Activated T-cell treated with anti-CD3 and anti-CD28 coated beads, Interleukin-2, amount 50 U/mL, for 72 hours (primary cell): ENCODE measurements at regions not wholly inside any gene's neighbourhood (a gene's known extent, or its start where the extent isn't known, plus 50 kb on each side); places are given as distances from the start of the nearest gene placed in this dataset.

ENCODE experiments used
- ATAC-seq, 2 donors: fragments of 150-1000 bp; cut with Tn5 transposase; replicated peaks in 1 of 2; 2 replicates each; pipeline ENCODE4 v1.10.0; 2021; ENCODE audit warnings: moderate library complexity in 2 of 2, mild to moderate bottlenecking in 1 of 2
- DNase-seq, 2 donors: peaks; one replicate each; pipeline ENCODE4 v3.0.0; 2021 to 2022; ENCODE audit warnings: mixed read lengths in 1 of 2
- H3K27ac Mint-ChIP-seq: one replicate; pipeline ENCODE4 v1.8.0; 2022; ENCODE audit warnings: mild to moderate bottlenecking, moderate library complexity, mixed read lengths
- H3K27me3 Mint-ChIP-seq: one replicate; pipeline ENCODE4 v1.8.0; 2022; ENCODE audit warnings: low read depth, mixed read lengths
- H3K36me3 Mint-ChIP-seq, 2 donors: one replicate each; pipeline ENCODE4 v1.8.0; 2022; ENCODE audit warnings: mixed read lengths in 2 of 2, mild to moderate bottlenecking in 1 of 2; ENCODE audit not compliant: insufficient read depth in 2 of 2
- H3K4me1 Mint-ChIP-seq: one replicate; pipeline ENCODE4 v1.8.0; 2022; ENCODE audit warnings: low read depth, mixed read lengths
- H3K4me3 Mint-ChIP-seq, 2 donors: one replicate each; pipeline ENCODE4 v1.8.0; 2022; ENCODE audit warnings: mild to moderate bottlenecking in 2 of 2, mixed read lengths in 2 of 2, moderate library complexity in 2 of 2
- H3K9me3 Mint-ChIP-seq, 2 donors: one replicate each; pipeline ENCODE4 v1.8.0; 2022; ENCODE audit warnings: mixed read lengths in 2 of 2

DNA sequence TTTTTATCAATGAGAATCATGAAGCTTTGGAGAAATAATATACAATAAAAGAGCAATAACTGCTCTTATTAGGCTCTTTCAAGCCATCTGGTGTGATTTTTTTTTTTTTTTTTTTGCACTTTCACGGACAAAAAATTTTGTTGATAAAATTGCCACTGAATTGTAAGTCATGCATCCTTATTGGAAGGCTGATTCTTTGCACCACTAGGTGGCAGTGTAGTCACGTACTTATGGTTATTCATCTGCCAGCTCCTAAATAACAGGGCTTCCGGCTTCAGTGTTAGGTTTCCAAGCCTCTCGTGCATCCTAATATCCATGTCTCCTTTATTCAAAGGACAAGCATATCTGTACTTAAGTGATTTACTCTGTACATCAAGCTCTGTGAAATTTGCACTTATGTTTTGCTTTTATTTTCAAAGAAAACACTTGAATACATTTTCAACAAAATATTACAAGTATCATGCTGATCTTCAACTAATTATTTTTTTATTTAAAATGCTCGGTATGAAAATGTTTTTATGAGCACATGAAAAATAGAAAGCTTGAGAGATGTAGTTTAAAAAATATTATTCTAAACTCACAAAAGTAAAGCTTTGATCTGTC lies 1578.3 kb upstream of the TENM3 start:
- no peak overlapping the region for H3K27ac Mint-ChIP-seq
- no peaks in the 10 kb centered on the region for H3K9me3 Mint-ChIP-seq
- DNase-seq (peak; percentile 57 to 61), ATAC-seq (peak in 1 of 2 donors; percentile 42)
- H3K27me3 Mint-ChIP-seq: peaks cover 6% of the 10 kb centered on the region
- H3K4me3 Mint-ChIP-seq: no peak overlapping the region
- H3K36me3 Mint-ChIP-seq: no peaks in the 10 kb centered on the region
- H3K4me1 Mint-ChIP-seq: no peaks in the 10 kb centered on the region

DNA sequence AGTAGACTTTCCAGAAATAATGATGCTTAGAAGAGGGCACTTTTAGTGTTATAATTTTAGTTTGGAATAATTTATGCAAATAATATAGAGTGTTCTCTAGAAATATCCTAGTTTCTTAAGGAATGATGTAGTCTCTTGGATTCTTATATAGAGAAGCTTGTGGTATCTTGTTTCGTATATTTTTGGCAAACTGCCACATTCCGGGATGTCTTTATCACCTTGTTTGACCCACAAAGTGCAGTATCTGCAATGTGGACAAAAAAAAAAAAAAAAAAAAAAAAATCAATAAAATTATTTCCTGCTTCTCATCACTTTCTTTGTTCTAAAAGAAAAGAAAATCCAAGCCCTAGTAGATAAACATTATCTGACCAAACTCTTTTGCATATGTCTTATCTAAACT lies 1577.7 kb upstream of the TENM3 start:
- no peaks in the 10 kb centered on the region for H3K9me3 Mint-ChIP-seq
- peaks cover 6% of the 10 kb centered on the region for H3K27me3 Mint-ChIP-seq
- no peak overlapping the region for H3K4me3 Mint-ChIP-seq

DNA sequence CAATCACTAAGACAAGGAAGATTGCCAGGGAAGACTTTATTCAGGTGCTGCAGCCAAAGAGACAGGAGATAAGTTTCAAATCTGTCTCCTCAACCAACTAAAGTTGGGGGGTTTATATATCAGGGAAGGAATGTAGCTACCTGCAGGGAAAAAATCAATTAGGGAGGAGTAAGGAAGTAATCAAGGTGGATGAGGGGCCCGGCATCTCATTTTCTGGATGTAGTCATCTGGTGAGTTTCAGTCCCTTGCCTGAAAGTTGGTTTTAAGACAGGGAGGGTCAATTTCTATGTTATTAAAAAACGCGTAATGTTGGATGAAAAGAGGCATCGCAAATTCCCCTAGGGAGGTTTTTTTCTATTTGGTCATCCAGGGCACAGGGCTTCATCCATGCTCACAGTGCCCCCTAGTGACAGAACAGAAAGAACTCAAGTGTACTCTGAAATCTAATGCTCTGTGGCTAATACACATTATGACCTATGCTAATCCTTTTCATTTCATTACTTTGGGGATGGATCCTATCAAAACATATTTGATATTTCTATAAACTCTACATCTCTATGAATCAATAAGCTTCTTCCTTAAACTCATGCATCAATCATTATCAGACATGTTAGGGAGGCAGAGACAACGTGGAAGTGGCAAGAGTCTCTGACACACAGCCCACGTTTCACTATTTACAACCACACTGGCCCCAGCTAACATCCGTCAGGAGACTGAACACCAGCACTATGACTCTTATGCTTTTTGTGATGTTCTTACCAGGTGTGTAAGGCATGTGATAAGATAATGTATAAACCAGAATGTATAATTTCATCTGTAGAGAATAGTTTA lies 1577.0 kb upstream of the TENM3 start:
- ATAC-seq: peak; percentile 40 to 56
- DNase-seq: peak; percentile 6 to 32
- Mint-ChIP-seq H3K36me3 (no peaks in the 10 kb centered on the region), H3K27me3 (peaks cover 6% of the 10 kb centered on the region), H3K4me1 (no peaks in the 10 kb centered on the region), H3K9me3 (no peaks in the 10 kb centered on the region), H3K27ac (no peak overlapping the region), H3K4me3 (no peak overlapping the region)

More for the DNA sequence above, 1577.7 kb upstream of the TENM3 start:
- no peaks in the 10 kb centered on the region for H3K4me1 Mint-ChIP-seq
- no peaks in the 10 kb centered on the region for H3K36me3 Mint-ChIP-seq
- DNase-seq (no peak), ATAC-seq (no peak)
- H3K27ac Mint-ChIP-seq: no peak overlapping the region

DNA sequence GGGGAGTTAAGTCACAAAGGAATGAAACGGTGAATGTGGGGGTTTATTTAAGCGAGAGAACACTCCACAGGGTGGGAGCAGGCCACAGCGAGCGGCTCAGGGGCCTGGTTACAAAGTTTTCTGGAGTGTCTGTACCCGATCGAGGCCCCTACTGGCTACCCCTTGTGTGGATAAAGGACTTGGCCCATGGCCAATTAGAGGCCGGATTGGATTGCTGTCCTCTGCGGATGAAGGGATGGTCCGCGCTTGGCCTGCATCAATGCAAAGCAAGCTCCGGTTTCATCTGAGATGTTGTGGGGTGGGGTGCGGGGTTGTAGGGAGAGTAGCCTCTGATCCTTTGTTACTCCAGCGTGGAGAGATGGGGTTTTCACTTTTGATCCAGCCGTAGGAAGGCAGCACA lies 1574.5 kb upstream of the TENM3 start:
- peaks cover 6% of the 10 kb centered on the region for H3K27me3 Mint-ChIP-seq
- H3K9me3 Mint-ChIP-seq: no peaks in the 10 kb centered on the region
- H3K36me3 Mint-ChIP-seq: no peaks in the 10 kb centered on the region
- H3K27ac Mint-ChIP-seq: no peak overlapping the region
- no peak overlapping the region for H3K4me3 Mint-ChIP-seq
- no peak for DNase-seq
- ATAC-seq: no peak
- no peaks in the 10 kb centered on the region for H3K4me1 Mint-ChIP-seq

DNA sequence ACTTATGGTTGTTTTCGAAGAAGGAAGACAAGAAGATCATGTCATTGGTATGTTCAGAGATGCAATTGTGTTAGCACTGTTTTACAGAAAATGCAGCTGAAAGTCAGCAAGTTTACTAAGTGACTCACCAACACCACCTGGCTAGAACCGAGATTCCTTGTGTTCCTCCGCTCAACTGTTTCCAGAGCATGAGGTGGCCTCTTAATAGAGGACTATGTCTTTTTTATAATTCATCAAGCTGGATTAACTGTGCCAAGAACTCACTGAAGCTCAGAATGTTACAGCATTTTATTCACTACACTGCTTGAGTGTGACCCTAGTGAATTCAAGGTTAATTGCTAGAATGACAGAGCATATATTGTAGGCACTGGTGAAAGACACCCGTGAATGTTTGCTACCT lies 1573.5 kb upstream of the TENM3 start:
- DNase-seq (no peak), ATAC-seq (no peak)
- no peak overlapping the region for H3K27ac Mint-ChIP-seq
- no peaks in the 10 kb centered on the region for H3K9me3 Mint-ChIP-seq
- H3K4me1 Mint-ChIP-seq: no peaks in the 10 kb centered on the region
- H3K27me3 Mint-ChIP-seq: peaks cover 6% of the 10 kb centered on the region
- no peak overlapping the region for H3K4me3 Mint-ChIP-seq
- H3K36me3 Mint-ChIP-seq: no peaks in the 10 kb centered on the region

DNA sequence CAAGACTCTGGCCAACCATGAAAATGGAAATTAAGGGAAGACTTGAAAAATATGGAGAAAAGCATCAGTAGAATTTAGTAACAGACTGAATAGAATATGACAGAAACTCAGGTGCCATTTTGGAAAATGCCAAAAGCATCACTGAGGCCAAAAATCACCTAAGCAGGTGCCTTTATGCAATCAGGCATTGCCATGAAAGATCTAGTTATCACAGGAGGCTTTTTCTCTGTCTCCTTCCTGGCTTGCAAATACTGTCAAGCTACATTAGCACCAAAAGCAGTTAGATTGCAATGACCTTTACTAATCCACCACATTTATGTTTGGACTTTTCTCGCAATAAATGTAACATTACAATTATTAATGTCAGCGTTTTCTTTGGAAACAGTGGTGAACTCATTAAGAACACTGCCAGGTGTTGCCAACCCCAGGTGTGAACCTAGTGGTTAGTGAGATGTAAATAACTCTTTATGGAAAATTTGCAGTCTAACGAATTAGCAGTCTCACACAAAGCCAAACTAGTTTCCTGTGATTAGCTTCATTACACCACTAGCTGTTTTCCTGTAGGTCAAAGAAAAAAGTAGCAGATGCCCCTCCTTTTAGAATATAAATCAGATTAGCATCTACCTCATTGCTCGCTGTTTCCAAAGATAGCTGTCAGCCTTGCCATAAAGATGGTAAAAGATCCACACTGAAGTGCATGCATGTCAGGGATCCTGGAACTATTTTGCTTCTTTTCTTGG lies 1568.4 kb upstream of the TENM3 start:
- DNase-seq: no peak
- Mint-ChIP-seq H3K4me1 (no peaks in the 10 kb centered on the region), H3K9me3 (no peaks in the 10 kb centered on the region), H3K27me3 (no peaks in the 10 kb centered on the region), H3K36me3 (no peaks in the 10 kb centered on the region), H3K4me3 (no peak overlapping the region), H3K27ac (no peak overlapping the region)
- no peak for ATAC-seq

DNA sequence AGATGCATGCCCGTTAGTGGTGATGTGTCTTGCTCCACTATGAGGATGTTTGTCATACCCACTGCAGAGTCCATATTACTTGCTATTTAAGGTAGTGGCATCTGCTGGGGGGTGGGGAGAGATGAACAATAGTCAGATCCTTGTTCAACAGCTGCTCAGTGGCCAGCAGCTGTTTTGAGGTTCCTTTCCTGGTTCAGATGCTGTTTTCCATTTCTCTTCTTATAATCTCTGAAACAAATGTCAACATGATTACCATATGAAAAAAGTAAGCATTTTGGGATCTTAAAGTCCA lies 1567.9 kb upstream of the TENM3 start:
- H3K4me3 Mint-ChIP-seq: no peak overlapping the region
- DNase-seq (no peak), ATAC-seq (no peak)
- H3K4me1 Mint-ChIP-seq: no peaks in the 10 kb centered on the region
- no peaks in the 10 kb centered on the region for H3K27me3 Mint-ChIP-seq
- H3K36me3 Mint-ChIP-seq: no peaks in the 10 kb centered on the region
- no peak overlapping the region for H3K27ac Mint-ChIP-seq
- no peaks in the 10 kb centered on the region for H3K9me3 Mint-ChIP-seq

DNA sequence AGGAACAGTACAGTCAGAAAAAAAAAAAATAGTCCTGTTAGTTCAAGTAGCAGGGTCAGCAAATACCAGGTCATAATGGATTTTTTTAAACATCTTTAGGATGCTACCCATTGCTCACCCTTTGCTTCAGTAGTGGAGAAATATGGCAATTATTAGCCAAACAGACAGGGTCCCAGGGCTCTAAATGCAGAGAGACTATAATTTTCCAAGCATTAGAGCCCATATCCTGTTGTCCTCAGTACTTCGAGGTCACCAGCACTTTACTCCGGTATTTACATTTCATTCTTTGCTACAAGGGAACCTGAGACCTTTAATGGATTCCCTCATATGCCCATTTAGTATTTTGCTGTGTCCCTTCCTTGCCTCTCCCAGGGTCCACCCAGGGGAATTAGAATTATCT lies 1562.9 kb upstream of the TENM3 start:
- no peaks in the 10 kb centered on the region for H3K4me1 Mint-ChIP-seq
- H3K27ac Mint-ChIP-seq: no peak overlapping the region
- no peak overlapping the region for H3K4me3 Mint-ChIP-seq
- H3K9me3 Mint-ChIP-seq: peaks cover 0 to 3% of the 10 kb centered on the region in 2 donors
- DNase-seq (no peak), ATAC-seq (no peak)
- no peaks in the 10 kb centered on the region for H3K27me3 Mint-ChIP-seq
- H3K36me3 Mint-ChIP-seq: peaks cover 0 to 1% of the 10 kb centered on the region in 2 donors

DNA sequence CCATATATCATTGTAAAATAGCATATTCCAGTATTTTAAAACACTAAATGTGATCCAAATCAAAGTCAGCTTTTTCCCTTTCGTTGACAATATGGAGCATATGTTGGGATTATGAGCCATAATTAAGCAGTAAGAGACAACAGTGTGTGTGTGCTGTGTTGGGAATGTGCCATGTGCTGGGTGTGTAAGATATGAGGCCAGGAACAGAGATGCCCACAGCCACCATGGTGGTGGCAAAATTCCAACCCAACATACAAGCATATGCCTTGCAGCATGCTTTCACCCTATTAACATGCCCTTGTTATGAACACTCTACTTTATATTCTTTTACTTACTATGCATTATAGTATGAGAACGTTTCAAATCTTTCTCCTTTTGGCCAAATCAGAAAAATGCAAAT lies 1560.4 kb upstream of the TENM3 start:
- H3K4me3 Mint-ChIP-seq: no peak overlapping the region
- H3K9me3 Mint-ChIP-seq: peaks cover 0 to 3% of the 10 kb centered on the region in 2 donors
- no peaks in the 10 kb centered on the region for H3K27me3 Mint-ChIP-seq
- H3K36me3 Mint-ChIP-seq: peaks cover 0 to 1% of the 10 kb centered on the region in 2 donors
- H3K4me1 Mint-ChIP-seq: no peaks in the 10 kb centered on the region
- ATAC-seq (no peak), DNase-seq (no peak)
- no peak overlapping the region for H3K27ac Mint-ChIP-seq

DNA sequence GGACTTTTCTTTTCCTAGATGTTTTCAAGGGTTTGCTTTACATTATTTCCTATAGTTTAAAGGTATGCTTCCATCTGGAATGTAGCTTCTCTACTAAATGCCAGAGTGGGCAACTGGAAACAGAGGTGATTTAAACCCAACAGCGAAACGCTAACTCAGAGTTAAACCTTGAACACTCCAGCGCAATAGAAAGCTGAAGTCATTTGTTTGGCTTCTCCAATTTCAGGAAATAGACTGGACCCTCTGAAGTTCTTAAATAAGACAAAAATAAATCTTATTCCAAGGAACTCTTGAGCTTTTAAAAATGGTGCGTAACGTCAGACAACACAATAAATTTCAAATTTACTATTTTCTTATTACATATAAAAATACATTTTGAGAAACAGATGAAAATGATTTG lies 1560.0 kb upstream of the TENM3 start:
- Mint-ChIP-seq H3K4me1 (no peaks in the 10 kb centered on the region), H3K27me3 (no peaks in the 10 kb centered on the region), H3K4me3 (no peak overlapping the region), H3K27ac (no peak overlapping the region), H3K9me3 (peaks cover 0 to 3% of the 10 kb centered on the region in 2 donors), H3K36me3 (peaks cover 0 to 1% of the 10 kb centered on the region in 2 donors)
- no peak for ATAC-seq
- DNase-seq: no peak

DNA sequence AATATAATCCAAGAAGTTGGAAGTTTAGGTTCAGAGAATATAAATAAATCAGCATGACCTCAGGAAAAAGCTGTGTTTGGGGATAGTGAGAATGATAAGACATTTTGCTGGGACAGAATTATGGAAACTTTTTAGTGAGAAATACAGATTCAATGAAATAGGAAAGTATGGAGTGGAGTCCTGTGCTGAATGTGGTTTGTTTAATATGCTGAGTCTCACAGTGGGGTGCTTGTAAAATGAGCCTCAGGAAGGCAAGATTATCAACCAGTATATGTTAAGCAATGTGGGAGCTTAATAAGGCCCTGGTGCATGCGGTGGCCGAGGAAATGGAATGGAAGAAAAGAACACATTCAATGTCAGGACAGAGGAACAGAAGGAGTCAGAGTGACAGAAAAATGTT lies 1554.7 kb upstream of the TENM3 start:
- Mint-ChIP-seq H3K27ac (no peak overlapping the region), H3K9me3 (peaks cover 3 to 6% of the 10 kb centered on the region in 2 donors), H3K27me3 (no peaks in the 10 kb centered on the region), H3K4me3 (no peak overlapping the region), H3K36me3 (peaks cover 0 to 1% of the 10 kb centered on the region in 2 donors), H3K4me1 (no peaks in the 10 kb centered on the region)
- ATAC-seq (no peak), DNase-seq (no peak)

DNA sequence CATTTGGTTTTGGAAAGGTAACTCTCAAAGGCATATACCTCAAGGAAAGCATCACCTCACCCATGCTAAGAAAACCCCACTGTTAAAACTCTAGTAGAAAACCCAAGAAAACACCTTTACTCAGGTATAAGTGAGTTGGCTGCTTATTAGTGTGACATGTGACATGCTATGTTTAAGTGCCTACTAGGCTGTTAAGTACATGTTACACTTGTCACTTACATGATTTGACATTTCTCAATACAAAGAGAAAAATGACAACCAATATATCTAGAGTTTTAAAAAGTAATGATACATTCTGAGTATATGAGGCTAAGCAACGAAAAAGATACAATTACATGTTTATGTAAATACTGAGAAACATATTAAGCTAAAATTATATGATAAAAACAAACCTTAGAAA lies 1548.3 kb upstream of the TENM3 start:
- DNase-seq: no peak
- Mint-ChIP-seq H3K9me3 (peaks cover 6 to 12% of the 10 kb centered on the region in 2 donors), H3K4me3 (no peak overlapping the region), H3K4me1 (no peaks in the 10 kb centered on the region), H3K27me3 (no peaks in the 10 kb centered on the region), H3K27ac (no peak overlapping the region), H3K36me3 (peaks cover 0 to 3% of the 10 kb centered on the region in 2 donors)
- ATAC-seq: no peak

DNA sequence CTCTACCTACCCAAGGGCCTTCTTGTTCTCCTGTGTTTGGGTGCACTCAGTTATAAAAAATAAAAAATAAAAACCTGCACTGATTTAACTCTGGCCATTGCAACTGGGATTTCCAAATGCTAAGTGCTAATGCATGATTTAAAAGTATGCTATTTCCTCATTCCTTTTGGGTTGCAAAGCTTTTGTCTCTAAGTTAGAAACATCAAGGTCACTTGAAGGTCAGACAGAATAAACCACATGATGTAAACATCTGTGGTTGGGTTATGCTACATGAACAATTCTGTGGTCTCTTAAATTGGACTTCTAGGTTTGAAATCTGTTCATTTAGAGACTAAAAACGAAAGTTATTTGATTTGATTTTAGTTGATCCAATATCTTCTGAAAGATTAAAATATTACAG lies 1547.4 kb upstream of the TENM3 start:
- Mint-ChIP-seq H3K36me3 (peaks cover 0 to 3% of the 10 kb centered on the region in 2 donors), H3K9me3 (peaks cover 6 to 12% of the 10 kb centered on the region in 2 donors), H3K27ac (no peak overlapping the region), H3K27me3 (no peaks in the 10 kb centered on the region), H3K4me1 (no peaks in the 10 kb centered on the region), H3K4me3 (no peak overlapping the region)
- DNase-seq: no peak
- no peak for ATAC-seq
